ENCODE measurements at regions not wholly inside any gene's neighbourhood (a gene's known extent, or its start where the extent isn't known, plus 50 kb on each side); places are given as distances from the start of the nearest gene placed in this dataset.

- DNase-seq (ENCODE audit: low read depth), result no peak
Observed at GRCh38 chr15:91473894-91474545, 374.0 kb downstream of the SV2B start.

- DNase-seq (ENCODE audit: low read depth), result no peak
Observed at GRCh38 chr15:91476861-91477260, 376.6 kb upstream of the SLCO3A1 start.

DNA sequence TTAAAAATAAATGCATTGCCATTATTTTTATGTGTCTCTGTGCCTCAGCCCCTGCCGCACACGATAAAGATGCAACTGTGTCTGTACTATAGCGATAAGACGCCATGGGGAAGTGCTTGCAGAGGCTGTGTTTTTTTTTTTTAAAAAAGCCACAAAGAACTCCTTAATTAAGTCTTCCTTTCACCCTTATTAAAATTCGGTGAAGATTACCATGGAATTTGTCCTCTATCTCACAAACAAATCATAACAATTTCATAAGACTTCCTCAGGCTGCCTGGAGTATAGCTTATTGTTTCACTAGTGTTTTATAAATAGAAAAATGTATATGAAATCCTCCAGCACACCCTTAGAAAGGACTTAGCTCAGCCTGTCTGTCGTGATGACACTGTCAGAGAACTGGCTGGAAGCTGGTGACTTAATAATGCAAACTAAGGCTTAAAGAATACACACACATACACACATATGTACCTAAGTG, 374.8 kb upstream of the SLCO3A1 start:
- no peak for DNase-seq (ENCODE audit: low read depth)

- DNase-seq (ENCODE audit: low read depth), result no peak
Observed at GRCh38 chr15:91480426-91480825, 373.1 kb upstream of the SLCO3A1 start.

DNA sequence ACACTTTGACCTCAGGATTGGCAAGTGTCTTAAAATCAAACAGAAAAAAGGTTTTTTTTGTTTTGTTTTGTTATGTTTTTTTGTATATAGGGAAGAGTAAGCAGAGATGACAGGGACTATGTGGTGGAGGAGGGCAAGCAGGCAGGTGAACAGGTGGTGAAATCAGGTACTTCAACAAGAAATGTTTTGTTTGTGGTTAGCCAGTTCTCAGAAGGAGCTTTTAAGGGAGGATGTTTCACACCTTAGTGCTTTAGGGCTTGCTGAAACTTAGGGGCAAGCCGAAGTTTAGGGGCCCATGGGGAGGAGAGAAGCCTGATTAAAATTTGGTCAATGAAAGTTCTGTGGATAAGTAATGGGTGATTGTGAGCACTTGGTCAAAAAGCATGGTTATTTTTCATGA, 370.7 kb upstream of the SLCO3A1 start:
- no peak for DNase-seq (ENCODE audit: low read depth)

- no peak for DNase-seq (ENCODE audit: low read depth)
Observed at GRCh38 chr15:91484141-91484540, 369.4 kb upstream of the SLCO3A1 start.

- DNase-seq (ENCODE audit: low read depth), result no peak
Observed at GRCh38 chr15:91488452-91488851, 365.1 kb upstream of the SLCO3A1 start.

- DNase-seq (ENCODE audit: low read depth), result no peak
Observed at GRCh38 chr15:91490211-91490610, 363.3 kb upstream of the SLCO3A1 start.

- no peak for DNase-seq (ENCODE audit: low read depth)
Observed at GRCh38 chr15:91491101-91491950, 362.2 kb upstream of the SLCO3A1 start.

DNA sequence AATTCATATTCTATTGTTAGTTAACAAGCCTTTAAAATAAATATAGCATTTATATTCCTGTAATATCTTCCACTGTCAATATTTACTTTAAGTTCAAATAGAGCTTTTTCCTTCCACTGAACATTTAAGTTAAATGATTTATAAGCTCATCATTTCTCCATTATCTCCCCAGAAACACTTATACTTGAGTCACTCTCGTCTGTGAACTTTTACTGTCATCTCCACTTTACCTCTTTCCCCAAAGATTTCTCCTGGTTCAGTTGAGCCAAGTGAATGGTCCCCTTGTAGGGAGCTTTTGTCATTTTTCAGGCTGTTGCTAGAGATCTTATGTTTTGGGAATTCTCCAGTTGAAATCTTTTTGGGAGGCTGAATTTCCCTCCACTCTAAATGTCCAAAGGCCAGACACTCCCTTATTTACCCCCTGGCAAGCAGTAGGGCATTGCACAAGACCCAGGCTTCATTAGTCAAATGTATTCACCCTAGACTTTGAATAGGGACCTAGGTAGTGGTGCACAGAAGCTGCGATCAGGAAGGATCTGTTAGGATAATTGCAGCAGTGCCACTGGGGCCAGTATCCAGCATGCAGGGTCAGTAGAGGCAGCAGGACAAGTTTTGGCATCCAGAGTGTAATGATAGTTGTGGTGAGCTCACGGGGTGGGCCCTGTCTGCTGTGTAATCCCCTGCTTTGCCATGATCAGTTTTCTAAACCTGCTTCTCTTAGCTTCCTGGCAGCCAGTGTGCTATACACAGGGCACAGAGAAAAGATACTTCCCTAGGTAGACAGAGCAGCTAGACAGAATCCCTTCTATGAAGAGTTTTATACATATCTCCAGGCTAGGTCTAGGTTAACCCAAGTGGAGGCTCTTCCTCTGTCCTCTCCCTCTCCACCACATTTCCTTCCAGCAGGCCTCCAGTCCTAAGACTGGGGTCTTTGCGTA, 356.5 kb upstream of the SLCO3A1 start:
- DNase-seq (ENCODE audit: low read depth), result no peak

DNA sequence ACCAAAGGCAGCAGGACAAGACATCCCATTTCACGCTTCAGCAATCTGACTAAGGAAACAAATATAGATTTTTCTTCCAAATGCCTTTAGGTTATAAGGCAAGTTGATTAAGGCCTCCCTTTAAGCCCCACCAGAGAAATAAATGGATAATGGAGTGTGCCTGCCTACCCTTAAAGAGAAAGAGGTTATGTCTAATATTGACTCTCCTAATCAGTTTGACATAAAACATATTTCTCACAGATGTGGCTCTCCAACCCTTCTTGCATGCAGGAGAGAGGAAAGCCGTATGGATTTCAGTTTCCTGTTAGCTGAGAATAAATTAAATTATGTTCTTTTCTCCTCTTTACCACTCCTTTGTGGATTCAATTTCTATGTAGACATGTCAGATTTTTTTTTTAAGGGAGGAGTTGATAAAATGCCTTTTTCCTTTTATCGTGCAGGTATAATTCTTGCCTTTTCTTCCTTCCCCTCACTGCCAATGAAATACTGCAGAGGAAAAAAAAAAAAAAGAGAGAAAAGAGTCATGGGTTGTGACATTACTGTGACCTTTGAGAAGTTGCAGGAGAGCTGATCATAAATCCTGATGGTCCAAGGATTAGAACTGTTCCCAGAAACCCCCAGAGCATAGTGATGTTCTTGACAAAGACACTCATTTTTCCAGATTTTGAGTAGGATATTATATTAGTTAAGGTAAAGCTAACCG, 355.3 kb upstream of the SLCO3A1 start:
- no peak for DNase-seq (ENCODE audit: low read depth)

DNA sequence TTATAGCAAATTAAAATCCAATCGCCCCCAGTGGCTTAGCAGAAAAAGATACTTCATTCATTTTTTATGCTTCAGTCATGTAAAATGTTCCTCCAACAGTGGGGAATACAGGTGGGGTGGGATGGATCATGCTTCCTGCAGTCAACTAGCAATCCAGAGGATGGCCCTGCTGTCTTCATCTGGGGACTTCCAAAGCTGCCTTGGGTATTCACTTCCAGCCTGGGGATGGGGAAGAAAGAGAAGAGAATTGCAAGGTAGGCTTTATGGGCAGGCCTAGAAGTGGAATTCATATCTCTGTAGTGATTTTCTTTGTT, 354.8 kb upstream of the SLCO3A1 start:
- no peak for DNase-seq (ENCODE audit: low read depth)

DNA sequence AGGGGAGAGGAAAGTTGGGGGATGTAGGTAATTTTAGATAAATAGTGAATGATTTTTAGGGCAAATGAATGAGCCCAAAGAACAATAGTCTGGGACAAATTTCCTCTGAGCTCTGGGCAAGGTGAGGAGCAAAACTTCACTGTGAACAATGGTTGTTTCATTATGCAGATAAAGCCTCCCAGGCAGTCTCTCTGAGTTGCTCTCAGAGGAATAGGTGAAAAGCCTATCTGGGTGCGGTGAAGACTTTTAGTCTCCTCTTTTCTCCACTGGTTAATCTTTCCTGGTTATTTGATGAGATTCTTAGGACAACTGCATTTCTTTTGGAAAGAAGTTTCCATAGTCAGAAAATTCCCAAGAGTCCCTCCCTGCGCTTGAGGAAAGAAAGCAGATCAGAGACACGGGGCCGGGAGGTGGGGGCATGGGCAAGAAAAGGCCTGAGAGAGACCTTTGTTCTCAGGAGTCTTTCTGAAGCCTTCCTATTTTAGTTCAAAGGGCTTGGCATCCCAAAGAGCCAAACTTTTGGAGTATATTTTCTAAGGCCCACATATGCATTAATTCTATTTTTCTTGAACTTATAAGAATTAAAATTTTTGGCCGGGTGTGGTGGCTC, 353.6 kb upstream of the SLCO3A1 start:
- DNase-seq (ENCODE audit: low read depth), result no peak

- no peak for DNase-seq (ENCODE audit: low read depth)
Observed at GRCh38 chr15:91508633-91509032, 344.9 kb upstream of the SLCO3A1 start.

GRCh38 chr15:91514147-91514546, 339.4 kb upstream of the SLCO3A1 start:
- DNase-seq (ENCODE audit: low read depth), result no peak

DNA sequence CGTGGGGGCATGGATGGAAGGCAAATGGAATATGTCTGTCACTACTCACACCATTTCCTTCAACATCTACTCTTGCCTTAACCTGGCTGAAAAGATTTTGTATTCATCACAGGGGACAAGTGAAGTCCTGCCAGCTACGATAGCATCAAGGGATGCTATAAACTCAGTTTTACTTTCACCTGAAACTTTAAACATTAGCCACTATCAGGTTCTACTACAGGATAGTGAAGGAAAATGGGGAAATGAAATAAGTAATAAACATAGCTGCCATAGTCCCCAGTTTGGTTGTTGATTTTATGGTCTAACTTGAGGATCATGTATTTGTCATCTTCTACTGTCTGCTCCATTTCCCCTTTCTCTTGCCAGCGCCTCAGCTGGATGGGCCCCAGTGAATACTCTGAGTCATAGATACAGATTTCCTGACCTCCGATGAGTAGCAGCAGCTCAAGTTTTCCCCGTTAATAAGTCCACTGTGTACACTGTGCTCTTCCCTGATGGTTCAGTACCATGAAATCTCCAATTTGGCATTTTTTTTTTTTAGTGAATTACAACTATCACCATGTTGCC, 338.2 kb upstream of the SLCO3A1 start:
- no peak for DNase-seq (ENCODE audit: low read depth)

- no peak for DNase-seq (ENCODE audit: low read depth)
Observed at GRCh38 chr15:91516866-91517265, 336.6 kb upstream of the SLCO3A1 start.

GRCh38 chr15:91517491-91518200, 335.9 kb upstream of the SLCO3A1 start:
- DNase-seq (ENCODE audit: low read depth), result no peak

DNA sequence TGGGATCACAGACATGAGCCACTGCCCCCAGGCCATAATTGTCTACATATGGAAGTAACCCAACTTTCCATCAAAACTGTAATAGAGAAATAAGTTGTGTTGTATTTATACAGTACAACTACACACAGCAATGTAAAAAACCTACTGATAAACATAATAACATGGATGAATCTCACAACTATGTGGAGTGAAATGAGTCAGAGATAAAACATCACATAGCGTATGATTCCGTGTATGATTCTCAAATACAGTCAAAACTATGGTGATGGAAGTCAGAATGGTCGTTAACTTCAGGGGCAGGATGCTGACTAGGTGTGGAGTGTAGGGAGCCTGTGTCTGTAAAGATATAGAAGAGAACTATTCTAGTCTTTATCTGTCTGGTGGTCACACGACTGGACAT, 332.7 kb upstream of the SLCO3A1 start:
- no peak for DNase-seq (ENCODE audit: low read depth)

DNA sequence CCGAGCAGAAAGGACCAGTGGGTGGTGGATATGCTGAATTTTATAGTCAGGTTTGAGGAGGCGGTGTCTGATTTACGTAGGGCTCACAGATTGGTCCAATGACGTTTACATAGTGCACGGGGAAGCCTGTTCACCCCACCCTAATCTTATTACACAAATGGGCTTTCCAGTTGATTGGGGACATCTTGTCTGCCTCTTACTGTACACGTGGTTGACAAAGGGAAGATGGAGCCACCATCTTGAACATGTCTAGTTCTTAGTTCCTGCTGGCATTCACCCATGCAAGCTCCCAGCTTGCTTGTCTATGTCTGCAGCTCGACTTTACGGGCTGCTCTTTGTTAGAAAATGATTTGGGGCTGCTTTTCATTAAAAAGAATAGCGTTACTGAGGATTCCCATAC, 332.0 kb upstream of the SLCO3A1 start:
- no peak for DNase-seq (ENCODE audit: low read depth)

DNA sequence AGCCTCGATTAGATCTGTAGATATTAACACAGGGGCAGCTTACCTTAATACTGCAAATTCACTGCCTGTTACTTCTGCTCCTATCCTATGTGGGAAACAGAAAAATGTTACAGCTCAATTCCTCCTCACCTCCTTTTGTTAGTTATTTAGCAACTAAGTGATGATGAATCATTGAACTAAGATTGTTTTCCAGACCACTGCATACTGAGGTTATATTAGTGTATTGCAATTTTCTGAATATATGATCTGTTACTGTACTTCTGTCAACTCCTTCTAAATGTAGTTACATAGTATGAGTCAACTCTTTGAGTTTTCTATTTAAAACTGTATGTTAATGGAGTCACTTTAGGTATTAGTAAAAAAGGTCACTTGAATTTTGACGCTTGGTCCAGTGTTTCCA, 331.5 kb upstream of the SLCO3A1 start:
- DNase-seq (ENCODE audit: low read depth), result no peak

Measured in stimulated activated CD8-positive, alpha-beta memory T cell treated with anti-CD3 and anti-CD28 coated beads, Interleukin-12 subunit alpha, Interleukin-12 subunit beta, amount 100 ng/mL, for 1 hour (primary cell).